ENCODE measurements at regions not wholly inside any gene's neighbourhood (a gene's known extent, or its start where the extent isn't known, plus 50 kb on each side); places are given as distances from the start of the nearest gene placed in this dataset.

DNA sequence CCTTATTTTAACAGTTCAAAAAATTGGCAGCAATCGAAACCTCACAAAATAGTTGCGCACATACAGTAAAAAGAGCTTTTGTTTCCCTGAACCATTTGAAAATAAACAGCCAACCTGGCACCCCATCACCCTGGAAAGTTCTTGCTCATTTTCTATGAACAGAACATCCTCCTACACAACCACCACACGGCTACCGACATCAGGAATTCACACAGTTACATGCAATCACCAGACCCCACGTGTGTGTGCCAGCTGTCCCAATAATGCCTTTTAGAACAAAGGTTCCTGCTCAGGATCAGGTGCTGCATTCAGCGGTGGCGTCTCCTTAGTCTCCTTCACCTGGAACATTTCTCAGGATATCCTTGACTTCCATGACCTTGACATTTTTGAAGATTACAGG lies 186.5 kb downstream of the KLF13 start:
- no peak for DNase-seq

- no peak for DNase-seq
These were observed 189.8 kb downstream of the KLF13 start for GRCh38 chr15:31516440-31516839.

DNA sequence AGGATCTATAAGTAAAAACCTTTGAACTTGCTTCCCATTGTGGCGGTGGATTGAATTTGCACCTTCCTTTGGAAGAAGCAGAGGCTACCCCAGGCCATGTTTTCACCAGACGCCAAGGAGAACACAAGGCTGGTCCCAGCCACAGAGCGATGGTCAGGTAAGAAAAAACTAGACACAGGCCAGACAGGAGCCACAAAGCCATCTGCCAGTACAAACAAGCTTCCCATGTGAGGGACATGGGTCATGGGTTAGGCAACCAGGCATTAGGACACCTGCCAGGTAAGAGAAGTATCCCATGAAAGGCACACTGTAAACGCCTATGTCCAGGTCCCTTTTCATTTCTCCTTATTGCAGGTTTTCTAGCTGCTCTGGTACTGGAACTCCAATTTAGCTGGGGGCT lies 190.2 kb downstream of the KLF13 start:
- no peak for DNase-seq

DNA sequence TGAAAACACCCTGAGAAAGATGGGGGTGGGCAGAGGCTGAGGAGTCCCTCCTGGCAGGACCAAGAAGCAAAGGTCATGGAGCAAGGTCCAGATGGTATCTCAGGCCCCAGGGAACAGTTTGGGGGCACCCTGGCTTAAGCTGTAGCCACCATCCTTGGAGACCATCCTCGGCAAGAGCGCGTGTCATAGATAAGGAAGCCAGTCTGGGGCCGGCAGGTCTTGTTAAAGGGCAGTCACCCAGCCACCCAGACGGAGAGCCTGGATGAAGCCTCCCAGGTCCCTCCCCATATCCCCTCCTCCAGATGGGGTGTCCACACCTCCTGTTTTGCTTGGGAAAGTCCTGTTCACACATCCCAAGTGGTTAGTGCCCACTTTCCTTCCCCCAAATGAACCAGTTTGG lies 191.1 kb downstream of the KLF13 start:
- DNase-seq: no peak

GRCh38 chr15:31522028-31522427 lies 195.4 kb downstream of the KLF13 start:
- no peak for DNase-seq

- DNase-seq: no peak
These were observed 196.5 kb downstream of the KLF13 start for GRCh38 chr15:31523027-31523654.

GRCh38 chr15:31523655-31524049 lies 197.0 kb downstream of the KLF13 start:
- no peak for DNase-seq

DNA sequence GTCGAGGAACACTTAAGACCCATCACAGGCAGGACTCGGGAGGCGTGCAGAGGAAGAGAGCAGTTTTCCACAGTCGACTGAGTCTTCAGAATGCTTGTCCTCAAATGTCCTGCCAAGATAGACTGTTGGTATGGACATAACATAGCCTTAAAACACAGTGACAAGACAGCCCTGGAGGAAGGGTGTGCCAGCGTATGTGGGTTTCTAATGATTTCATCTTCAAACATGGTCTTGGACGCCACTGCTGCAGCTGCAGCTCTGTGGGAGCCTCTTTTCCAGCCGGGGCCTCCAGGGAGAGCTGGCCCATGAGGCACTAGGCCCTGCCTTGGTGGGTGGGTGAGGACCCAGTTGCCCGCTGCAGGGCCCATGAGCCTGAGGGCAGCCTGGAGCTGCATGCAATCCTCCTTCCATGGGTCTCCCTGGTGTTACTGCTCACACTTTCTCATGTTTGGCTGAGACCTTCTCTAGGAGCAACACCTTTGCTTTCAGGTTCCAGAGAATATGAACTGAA lies 198.6 kb downstream of the KLF13 start:
- DNase-seq: no peak

DNA sequence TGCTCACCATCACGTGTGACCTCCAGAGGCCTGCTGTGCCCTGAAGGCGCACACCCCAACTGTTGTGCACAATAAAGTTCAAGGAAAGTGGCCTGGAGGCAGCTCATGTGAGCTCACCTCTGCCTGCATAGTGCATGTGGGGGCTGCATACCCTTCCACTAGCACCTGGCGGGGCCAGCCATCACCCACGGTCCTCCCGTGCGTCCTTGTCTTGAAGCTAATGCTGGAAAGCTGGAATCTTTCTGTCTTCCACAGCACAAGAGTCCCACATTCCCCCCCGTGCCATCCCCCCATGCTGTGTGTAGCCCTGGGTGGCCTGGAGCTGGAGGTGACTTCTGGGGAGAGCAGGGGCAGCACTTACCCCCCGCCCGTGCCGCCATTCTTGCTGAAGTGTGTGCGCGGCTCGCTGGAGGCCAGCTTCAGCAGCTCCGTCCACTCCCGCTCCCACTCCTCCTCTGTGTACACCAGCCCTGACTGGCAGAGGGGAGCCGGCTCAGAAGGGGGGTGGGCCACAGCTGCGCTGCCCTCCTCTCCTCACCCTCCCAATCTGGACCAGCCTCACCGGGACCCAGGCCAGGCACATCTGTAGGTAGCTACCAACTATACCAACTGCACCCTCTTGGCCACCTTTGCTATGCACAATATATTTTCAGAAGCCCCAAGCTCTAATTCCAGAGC lies 199.5 kb downstream of the KLF13 start:
- DNase-seq: no peak

DNA sequence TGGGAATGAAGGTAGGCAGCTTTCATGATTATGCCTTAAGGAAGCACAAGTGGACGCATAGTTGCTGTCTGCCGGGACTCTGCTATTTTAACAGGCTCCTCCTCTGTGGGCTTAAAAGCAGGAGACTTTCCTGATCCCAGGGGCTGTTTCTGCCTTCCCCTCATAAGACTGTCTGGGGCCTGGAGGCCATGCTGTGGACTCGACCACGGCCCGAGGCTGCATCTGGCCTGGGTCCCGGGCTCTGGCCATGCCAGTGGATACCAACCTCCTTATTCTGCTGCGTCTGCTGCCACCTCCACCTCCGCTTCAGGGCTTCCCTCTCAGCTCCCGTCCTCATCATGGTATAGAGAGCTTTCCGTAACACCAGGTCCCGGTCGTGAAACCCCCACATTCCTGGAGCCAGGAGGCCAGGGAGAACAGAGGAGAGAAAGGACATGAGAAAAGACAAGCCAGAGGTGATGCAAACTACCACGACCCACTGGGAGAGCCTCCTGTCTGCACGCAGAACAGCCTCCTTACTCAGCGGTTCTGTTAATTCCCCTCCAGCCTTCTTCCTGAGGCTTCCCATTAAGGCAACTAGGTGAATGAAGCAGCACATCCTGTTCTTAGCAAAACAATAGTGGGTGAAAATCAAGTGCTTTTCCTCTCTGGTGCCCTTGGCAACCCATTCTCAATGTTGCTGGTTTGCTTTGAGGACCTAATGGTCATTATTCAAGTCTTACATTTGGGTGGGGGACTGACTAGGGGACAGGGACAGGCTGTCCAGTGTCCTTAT lies 200.5 kb downstream of the KLF13 start:
- DNase-seq: no peak

DNA sequence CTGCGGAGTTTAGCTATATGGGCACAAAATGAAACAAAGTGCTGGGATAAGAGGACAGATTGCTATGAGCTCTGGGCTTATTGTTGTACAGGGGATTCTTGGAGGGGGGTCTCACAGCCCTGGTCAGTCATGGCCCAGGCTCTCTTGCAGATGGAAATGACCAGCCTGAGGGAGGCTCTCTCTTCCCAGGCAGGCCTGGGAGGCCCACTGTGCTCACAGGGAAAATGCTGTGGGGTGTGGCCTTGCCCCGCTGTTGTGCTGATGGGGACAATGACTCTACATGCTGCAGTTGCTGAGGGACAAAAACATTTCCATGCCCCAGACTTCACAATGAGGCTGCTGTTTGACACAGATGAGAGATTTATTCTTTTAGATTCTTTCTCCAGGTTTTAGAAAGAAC lies 202.2 kb downstream of the KLF13 start:
- no peak for DNase-seq

- DNase-seq: no peak
These were observed 211.3 kb downstream of the KLF13 start for GRCh38 chr15:31537770-31538592.

- no peak for DNase-seq
These were observed 214.0 kb downstream of the KLF13 start for GRCh38 chr15:31540633-31541032.

DNA sequence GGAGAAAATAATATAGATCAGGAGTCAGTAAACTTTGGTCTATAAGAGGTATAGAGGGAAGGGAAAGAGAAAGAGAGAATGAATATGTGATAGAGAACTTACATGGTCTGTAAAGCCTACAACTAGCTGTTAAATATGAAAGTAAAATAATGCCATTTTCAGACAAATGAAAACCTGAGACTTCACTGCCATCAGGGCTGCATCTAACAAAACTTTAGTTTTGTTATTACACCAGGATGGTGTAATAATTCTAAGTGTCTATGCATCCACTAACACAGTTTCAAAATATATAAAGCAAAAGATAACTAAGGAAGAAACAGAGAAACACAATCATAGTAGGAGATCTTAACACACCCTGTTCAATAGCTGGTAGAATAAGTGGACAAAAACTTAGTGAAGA lies 217.7 kb downstream of the KLF13 start:
- no peak for DNase-seq

GRCh38 chr15:31545257-31545656 lies 218.6 kb downstream of the KLF13 start:
- no peak for DNase-seq

DNA sequence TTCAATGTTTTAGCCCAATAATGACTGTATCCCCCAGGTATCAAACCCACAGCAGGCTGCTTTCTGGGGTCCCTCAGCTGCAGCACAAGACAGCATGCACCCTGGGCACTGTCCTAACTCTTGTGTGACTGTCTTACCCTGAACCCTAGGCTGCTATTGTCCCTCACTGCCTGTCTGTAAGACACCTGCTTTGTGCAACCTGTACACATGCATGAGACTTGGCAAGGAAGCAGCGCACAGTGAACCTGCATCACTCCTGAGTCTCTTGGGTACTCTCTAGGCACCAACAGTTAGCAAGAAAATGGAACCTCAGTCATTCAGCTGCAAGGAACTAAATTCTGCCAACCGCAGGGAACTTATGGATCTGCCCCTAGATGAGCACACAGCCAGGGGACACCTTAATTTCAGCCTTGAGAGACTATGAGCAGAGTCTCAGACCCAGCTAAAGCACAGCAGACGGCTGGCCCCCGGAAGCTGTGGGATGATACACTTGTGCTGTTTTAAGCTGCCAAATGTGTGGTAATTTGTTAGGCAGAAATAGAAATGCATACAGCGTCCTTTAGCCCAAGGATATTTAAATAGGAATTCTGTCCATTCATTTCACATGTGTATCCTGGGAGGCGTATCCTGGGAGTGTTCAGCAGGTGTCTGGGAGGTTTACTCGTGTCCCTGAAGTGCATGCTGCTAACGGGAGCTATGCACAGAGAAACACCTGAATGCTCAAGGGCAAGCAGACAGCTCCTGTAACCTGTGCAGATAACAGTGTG lies 223.8 kb downstream of the KLF13 start:
- DNase-seq: no peak

GRCh38 chr15:31551323-31551722 lies 224.7 kb downstream of the KLF13 start:
- no peak for DNase-seq

DNA sequence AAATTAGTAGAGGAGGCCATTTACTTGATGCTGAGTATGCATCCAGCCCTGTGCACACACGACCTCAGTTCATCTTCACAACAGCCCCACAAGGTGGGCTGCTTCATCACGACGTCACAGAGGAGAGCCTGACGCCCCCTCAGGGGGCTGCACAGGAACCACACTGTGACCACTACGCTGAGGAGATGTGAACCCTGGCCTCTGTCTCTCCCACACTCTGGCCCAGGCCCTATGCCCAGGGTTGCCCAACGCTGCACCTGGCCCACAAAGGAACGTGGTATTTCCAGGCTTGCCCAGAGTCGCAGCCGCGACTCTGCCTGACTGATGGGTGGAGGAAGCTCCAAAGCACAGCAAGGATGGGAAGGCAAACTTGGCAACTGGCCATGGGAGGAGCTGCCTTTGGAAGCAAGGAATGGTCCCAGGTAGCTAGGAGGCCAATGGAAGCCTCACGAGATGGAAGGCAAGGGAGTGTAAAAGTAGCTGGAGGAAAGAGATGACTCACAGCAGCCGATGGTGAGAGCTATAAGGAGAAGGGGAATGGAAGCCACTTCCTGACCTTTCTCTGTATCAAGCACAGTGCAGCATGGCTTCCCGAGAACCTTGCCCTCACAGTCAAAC lies 226.0 kb downstream of the KLF13 start:
- no peak for DNase-seq

- no peak for DNase-seq
These were observed 227.6 kb downstream of the KLF13 start for GRCh38 chr15:31554261-31554660.

- no peak for DNase-seq
These were observed 228.4 kb downstream of the KLF13 start for GRCh38 chr15:31555022-31555421.

DNA sequence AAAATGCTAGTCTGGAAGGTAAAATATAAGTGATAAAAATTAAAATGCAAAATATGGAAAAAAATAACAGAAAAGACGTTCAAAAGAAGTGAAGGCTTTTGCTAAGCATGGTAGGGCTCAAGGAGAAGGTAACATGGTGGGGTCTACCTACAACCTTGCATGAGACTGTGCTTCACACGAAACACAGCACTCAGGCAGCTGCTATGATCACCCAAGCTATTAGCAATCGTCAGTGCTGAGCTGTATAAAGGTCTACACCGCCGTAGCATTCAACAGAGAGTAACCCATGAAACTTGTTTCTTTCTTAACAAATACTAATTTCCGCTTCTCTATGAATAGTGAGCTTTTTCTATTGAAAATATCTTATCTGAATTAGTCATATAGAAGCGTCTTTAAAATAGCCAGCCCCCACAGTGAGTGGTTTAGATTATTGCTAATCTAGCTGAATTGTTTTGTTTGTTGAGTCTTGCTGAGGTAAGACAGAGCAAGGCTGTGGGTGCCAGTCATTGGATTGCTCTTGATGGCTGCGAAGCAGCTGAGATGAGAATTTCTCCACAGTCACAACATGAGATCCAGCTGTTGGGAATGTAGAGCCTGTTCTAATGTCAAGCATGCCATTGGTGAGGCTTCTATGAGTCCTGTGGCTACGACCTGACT lies 230.0 kb downstream of the KLF13 start:
- no peak for DNase-seq

Measured in cortex of kidney (tissue), 1 donor.